HG03095 (cell line): ENCODE measurements at regions not wholly inside any gene's neighbourhood (a gene's known extent, or its start where the extent isn't known, plus 50 kb on each side); places are given as distances from the start of the nearest gene placed in this dataset.

ENCODE experiments used
- ATAC-seq: cut with Tn5 transposase; IDR thresholded peaks from one replicate; pipeline ENCODE4 v1.9.1; 2021; ENCODE audit warnings: moderate library complexity; ENCODE audit not compliant: unreplicated experiment

DNA sequence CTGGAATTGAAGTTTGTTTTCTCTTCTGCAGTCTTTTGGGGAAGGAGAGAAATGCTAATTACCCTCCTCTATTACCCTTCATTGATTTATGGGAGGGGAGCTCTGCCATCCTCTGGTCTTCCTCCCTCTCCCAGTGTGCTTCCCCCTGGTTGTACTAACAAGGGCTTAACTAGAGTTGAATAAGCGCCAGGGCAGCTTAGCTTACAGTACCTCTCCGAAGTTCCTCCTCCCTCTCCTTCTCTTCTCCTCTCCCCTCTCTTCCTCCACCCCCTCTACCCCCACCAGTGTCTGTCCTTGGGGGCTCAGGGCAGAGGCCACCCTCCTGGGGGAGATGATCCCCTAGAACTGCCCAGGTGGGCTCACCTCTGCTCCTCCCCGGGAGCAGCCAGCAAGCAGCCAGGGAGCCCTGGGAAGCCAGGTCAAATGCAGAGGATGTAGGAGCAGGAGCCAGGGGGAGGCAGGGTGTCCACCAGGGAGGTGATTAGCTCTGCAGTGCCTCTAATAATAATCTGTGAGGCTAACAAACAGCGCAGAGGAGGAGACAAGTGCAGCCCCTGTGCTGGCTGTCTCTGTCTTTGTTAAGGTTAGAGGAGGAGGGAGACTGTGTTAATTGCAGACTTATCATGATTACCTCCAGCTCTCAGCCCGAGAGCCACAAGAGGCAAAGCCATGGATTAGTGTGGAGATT, 191.6 kb upstream of the CADM1 start:
- ATAC-seq = no peak

DNA sequence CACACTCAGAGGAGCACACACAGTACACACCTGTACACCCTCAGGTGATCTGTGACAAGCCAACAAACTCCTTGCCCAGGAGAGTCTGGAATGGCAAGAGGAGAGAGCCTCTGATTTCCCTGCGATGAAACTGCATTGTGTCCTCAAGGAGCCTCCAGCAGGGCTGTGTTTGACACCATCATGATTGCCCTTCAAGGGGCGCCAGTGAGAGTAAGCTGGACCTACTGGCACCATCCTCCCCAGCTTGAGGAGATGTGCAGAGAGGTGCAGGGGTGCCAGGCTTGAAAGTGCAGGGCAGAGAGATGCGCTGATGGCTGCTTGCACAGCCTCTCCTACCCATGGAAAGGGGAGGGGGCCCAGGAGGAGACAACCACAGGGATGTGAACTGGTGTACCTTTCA, 188.8 kb upstream of the CADM1 start:
- no peak for ATAC-seq

GRCh38 chr11:115691030-115691429, 186.8 kb upstream of the CADM1 start:
- no peak for ATAC-seq

DNA sequence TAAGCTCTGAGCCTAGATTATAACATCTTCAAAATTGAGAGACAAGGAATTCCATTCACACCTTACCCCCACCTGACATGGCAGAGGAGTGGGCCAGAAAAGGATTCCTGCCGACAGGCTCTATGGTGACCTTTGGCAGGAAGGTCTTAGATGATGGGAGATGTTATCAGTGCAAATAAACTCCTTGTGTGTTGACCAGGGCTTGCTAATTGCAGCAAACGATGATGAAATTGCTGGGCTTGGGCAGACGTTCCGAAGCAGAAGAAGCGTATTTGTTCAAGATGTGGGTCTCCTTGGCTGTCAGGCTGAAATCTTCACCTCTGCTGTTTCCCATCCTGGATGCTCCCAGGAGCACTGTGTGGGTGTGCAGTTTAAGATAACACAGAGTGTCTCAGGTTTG, 183.7 kb upstream of the CADM1 start:
- ATAC-seq = no peak

GRCh38 chr11:115684699-115685098, 180.5 kb upstream of the CADM1 start:
- no peak for ATAC-seq

GRCh38 chr11:115684135-115684534, 179.9 kb upstream of the CADM1 start:
- ATAC-seq = no peak

- ATAC-seq = no peak
Observed at GRCh38 chr11:115682888-115683287, 178.7 kb upstream of the CADM1 start.

DNA sequence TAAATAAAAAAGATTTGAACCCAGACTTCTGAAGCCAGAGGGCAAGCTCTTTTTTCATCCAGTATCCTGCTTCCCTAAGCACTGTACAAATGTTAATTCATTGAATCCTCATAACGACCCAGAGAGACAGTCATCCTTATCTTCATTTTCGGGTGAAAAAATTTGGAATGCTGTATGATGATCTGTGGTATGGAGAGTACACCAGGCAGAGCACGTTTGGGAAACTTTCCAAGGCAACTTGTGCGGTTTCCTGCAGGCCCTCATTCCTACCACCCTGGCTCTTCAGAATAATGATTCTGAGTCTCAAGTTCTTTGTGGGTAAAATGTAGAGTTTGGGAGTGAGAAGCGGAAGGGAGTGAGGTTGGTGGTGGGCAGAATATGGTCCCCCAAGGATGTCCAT, 177.9 kb upstream of the CADM1 start:
- no peak for ATAC-seq

DNA sequence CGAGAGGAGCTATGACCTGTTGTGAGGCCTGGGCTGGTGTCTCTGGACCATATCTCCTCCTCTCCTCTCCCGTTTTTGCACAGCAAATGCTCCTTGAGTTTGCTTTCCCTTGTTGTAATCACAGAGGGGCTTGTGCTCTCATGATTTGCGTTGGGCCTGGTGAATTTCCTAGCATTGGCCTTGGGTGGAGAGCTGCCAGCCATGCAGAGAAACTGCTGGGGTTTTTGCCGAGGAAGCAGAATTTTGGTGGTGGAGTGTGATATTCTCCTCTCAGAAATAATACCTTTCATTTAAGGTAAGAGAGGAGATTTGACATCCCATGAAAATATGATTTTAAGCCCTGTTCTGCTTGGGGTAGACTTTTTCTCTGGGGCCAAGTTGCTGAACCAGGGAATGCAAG, 175.7 kb upstream of the CADM1 start:
- no peak for ATAC-seq

DNA sequence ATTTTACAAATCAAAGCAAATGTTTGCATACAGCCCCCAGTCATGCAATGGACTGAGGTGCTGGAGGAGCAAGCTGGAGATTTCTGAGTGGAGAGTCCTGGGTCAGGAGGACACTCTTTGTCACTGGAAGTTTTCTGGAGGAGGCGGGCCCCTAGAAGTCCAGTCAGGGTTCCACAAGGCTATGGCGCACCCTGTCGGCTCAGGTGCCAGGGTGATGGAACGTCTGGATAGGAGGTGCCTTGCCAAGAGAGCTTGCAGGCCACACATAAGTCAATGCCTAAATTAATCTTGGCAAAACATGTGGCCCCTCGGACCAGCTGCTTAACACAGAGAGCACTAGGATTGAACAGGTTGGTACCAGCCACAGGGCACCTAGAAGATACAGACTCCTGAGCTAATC, 174.7 kb upstream of the CADM1 start:
- no peak for ATAC-seq

- ATAC-seq = no peak
Observed at GRCh38 chr11:115677190-115677589, 173.0 kb upstream of the CADM1 start.

- ATAC-seq = no peak
Observed at GRCh38 chr11:115676768-115677167, 172.6 kb upstream of the CADM1 start.

GRCh38 chr11:115676206-115676605, 172.0 kb upstream of the CADM1 start:
- no peak for ATAC-seq

DNA sequence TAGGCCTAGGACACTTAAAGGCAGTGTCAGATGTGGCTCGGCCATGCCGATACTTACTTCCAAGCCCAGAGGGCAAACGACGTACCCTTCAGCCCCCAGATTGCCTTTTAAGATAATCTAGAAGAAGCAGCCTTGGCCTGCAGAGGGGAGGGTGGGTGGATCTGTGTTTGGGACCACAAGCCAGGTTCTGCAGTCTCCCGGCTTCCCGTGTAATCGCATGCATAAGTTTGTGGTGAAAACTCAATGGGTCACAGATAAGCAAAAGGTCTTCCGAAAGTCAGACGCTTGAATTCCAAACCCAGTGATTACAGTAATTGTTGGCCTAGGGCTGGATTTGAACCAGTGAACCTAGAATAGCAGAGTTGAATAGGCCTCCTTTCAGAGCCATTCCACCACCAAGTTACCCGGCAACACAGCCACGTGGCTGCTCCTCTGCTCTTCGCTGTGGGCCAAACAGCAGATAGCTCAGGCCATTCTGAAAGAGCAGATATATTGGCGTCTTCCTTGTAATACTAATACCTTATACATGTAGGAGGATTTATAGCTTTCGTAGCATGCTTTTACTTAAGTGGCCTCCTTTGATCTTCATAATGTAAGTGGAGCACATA, 170.8 kb upstream of the CADM1 start:
- no peak for ATAC-seq

GRCh38 chr11:115674176-115674936, 170.1 kb upstream of the CADM1 start:
- ATAC-seq = no peak

- no peak for ATAC-seq
Observed at GRCh38 chr11:115673720-115674119, 169.5 kb upstream of the CADM1 start.

- no peak for ATAC-seq
Observed at GRCh38 chr11:115672999-115673411, 168.8 kb upstream of the CADM1 start.

GRCh38 chr11:115672412-115672811, 168.2 kb upstream of the CADM1 start:
- no peak for ATAC-seq

GRCh38 chr11:115670538-115671205, 166.5 kb upstream of the CADM1 start:
- ATAC-seq = no peak

DNA sequence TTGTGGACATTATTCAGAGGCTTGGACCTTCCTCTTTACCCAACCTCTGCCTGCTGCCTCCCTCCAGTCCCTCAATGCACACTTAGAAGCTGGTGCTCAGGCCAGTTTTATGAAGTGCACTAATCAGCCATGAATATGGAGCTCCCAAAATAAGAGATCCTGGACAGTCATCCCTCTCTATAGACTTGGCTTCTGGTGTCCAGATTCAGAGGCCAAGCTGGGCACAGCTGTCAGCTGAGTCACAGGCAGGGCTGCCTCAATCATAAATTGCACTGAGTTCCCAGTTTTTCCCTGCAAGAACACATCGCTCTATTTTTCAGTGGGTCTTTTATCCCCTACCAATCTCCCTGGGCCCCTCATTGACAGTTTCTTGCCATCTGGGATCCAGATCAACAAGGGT, 161.7 kb upstream of the CADM1 start:
- no peak for ATAC-seq

DNA sequence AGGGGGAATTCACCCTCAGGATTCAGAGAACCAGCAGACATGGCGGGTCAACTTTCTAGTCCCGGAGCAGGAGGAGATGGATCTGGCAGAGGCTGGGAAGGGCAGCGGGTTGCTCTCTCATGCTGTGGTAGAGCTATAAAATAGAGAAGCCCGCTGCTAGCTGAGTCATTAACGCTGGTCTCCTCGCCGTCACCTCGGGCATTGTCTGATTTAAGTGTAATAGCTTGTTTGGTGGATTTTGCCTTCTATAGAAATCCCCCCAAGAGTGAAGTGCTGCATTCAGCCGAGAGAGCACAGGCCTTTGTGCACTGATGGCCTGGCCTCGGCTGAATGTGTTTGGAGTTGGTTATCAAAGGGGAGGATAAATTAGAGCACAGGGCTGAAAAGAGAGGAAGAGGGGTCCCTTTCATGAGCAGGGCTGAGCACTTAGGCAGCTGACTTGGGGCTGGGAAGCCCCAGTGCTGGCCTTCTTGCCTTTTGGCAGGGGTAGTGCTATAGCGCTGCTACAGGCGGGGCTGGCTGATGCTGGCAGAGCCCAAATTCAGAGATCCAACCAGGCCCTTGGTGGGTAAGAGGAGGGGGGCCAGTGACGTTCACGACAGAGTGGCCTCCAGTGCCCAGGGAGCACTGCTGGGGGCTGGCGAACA, 161.1 kb upstream of the CADM1 start:
- ATAC-seq = no peak
